HEK293 (cell line): ENCODE measurements at regions not wholly inside any gene's neighbourhood (a gene's known extent, or its start where the extent isn't known, plus 50 kb on each side); places are given as distances from the start of the nearest gene placed in this dataset.

ENCODE experiments used
- CTCF ChIA-PET: fragments of 350-600 bp; formaldehyde crosslinking; extraction: SDS; loops from one replicate; lab custom pipeline; 2021; ENCODE audit warnings: antibody characterized with exemption; lab: Yijun Ruan, JAX
- POLR2A ChIA-PET: fragments of 300-600 bp; formaldehyde crosslinking; extraction: SDS; loops from one replicate; lab custom pipeline; 2020; ENCODE audit warnings: antibody characterized with exemption, inconsistent platforms; lab: Yijun Ruan, JAX
- H3K27ac ChIP-seq: fragments of 200-500 bp; sonication (Bioruptor generic); 2 replicates; pipeline ENCODE4 v1.5.1; 2014; ENCODE audit warnings: low read depth, low read length, control low read depth, inconsistent platforms; ENCODE audit errors: extremely low read depth
- H3K36me3 ChIP-seq, 2 experiments: fragments of 200-500 bp in 1 of 2; sonication (Bioruptor generic) in 1 of 2; 1 replicate in 1 of 2; 2 replicates in 1 of 2; pipeline ENCODE4 v1.5.1; 2014 to 2017; ENCODE audit warnings: inconsistent platforms in 2 of 2, low read length in 2 of 2; ENCODE audit not compliant: control insufficient read depth in 2 of 2, insufficient read depth in 1 of 2
- H3K4me1 ChIP-seq: fragments of 200-500 bp; sonication (Bioruptor generic); 2 replicates; pipeline ENCODE4 v1.5.1; 2014; ENCODE audit warnings: mild to moderate bottlenecking, low read length, inconsistent platforms; ENCODE audit not compliant: control insufficient read depth, insufficient read depth
- H3K4me3 ChIP-seq: 2 replicates; pipeline ENCODE4 v1.5.1; 2011; ENCODE audit warnings: low read depth, mild to moderate bottlenecking, control low read depth, low read length, moderate library complexity
- H3K9me3 ChIP-seq: fragments of 200-500 bp; sonication (Bioruptor generic); 2 replicates; pipeline ENCODE4 v1.5.1; 2014; ENCODE audit warnings: low read depth, low read length, inconsistent platforms; ENCODE audit not compliant: control insufficient read depth, insufficient read depth
- HIC1 ChIP-seq: fragments of 450-650 bp; formaldehyde crosslinking; IDR thresholded peaks from 2 replicates; pipeline ENCODE4 v1.5.1; 2016; ENCODE audit warnings: missing biosample characterization, missing genetic modification characterization
- HOXC10 ChIP-seq: sonication (generic); formaldehyde crosslinking; IDR thresholded peaks from 2 replicates; pipeline ENCODE4 v1.8.1; 2023; ENCODE audit warnings: mild to moderate bottlenecking, missing genetic modification reagents
- INSM2 ChIP-seq: fragments of 450-650 bp; formaldehyde crosslinking; IDR thresholded peaks from 2 replicates; pipeline ENCODE4 v1.5.1; 2016; ENCODE audit warnings: missing biosample characterization, missing genetic modification characterization
- KLF1 ChIP-seq: fragments of 450-650 bp; formaldehyde crosslinking; IDR thresholded peaks from 2 replicates; pipeline ENCODE4 v1.5.1; 2016; ENCODE audit warnings: missing biosample characterization, missing genetic modification characterization
- OSR2 ChIP-seq: fragments of 450-650 bp; formaldehyde crosslinking; IDR thresholded peaks from 2 replicates; pipeline ENCODE4 v1.5.1; 2016; ENCODE audit warnings: missing biosample characterization, missing genetic modification characterization
- PATZ1 ChIP-seq: fragments of 450-650 bp; formaldehyde crosslinking; IDR thresholded peaks from 2 replicates; pipeline ENCODE4 v1.5.1; 2016; ENCODE audit warnings: missing biosample characterization, missing genetic modification characterization
- PRDM6 ChIP-seq: fragments of 450-650 bp; formaldehyde crosslinking; IDR thresholded peaks from 2 replicates; pipeline ENCODE4 v1.5.1; 2017; ENCODE audit warnings: missing biosample characterization, missing genetic modification characterization
- SCRT2 ChIP-seq: fragments of 450-650 bp; formaldehyde crosslinking; IDR thresholded peaks from 2 replicates; pipeline ENCODE4 v1.5.1; 2016; ENCODE audit warnings: missing biosample characterization, missing genetic modification characterization
- SETDB1 ChIP-seq: IDR thresholded peaks from one replicate; pipeline ENCODE4 v1.6.1; 2017; ENCODE audit warnings: mild to moderate bottlenecking, low read length, moderate library complexity, mixed read lengths; ENCODE audit not compliant: insufficient read length
- ZBTB49 ChIP-seq: fragments of 450-650 bp; formaldehyde crosslinking; IDR thresholded peaks from 2 replicates; pipeline ENCODE4 v1.5.1; 2016; ENCODE audit warnings: missing biosample characterization, missing genetic modification characterization, low read depth
- ZNF114 ChIP-seq: fragments of 450-650 bp; formaldehyde crosslinking; IDR thresholded peaks from 2 replicates; pipeline ENCODE4 v1.5.0; 2017; ENCODE audit warnings: missing biosample characterization, missing genetic modification characterization
- ZNF146 ChIP-seq: fragments of 450-650 bp; formaldehyde crosslinking; IDR thresholded peaks from 2 replicates; pipeline ENCODE4 v1.5.1; 2016; ENCODE audit warnings: missing biosample characterization, missing genetic modification characterization
- ZNF155 ChIP-seq: fragments of 450-650 bp; formaldehyde crosslinking; IDR thresholded peaks from 2 replicates; pipeline ENCODE4 v1.5.1; 2016; ENCODE audit warnings: missing biosample characterization, missing genetic modification characterization
- ZNF157 ChIP-seq: fragments of 450-650 bp; formaldehyde crosslinking; IDR thresholded peaks from 2 replicates; pipeline ENCODE4 v1.5.1; 2016; ENCODE audit warnings: missing biosample characterization, missing genetic modification characterization
- ZNF169 ChIP-seq: fragments of 450-650 bp; formaldehyde crosslinking; IDR thresholded peaks from 2 replicates; pipeline ENCODE4 v1.5.1; 2016; ENCODE audit warnings: missing biosample characterization, missing genetic modification characterization
- ZNF239 ChIP-seq: fragments of 450-650 bp; formaldehyde crosslinking; IDR thresholded peaks from 2 replicates; pipeline ENCODE4 v1.5.1; 2016; ENCODE audit warnings: missing biosample characterization, missing genetic modification characterization
- ZNF274 ChIP-seq, 2 experiments: fragments of 200-500 bp in 1 of 2; fragments of 450-650 bp in 1 of 2; sonication (Bioruptor generic) in 1 of 2; formaldehyde crosslinking in 1 of 2; IDR thresholded peaks; 2 replicates each; pipeline versions ENCODE4 v1.5.1 to v1.6.1; 2014 to 2016; ENCODE audit warnings: borderline replicate concordance in 1 of 2, inconsistent platforms in 1 of 2, low read length in 1 of 2, missing biosample characterization in 1 of 2, missing genetic modification characterization in 1 of 2
- ZNF449 ChIP-seq: fragments of 450-650 bp; formaldehyde crosslinking; IDR thresholded peaks from 2 replicates; pipeline ENCODE4 v1.5.1; 2017; ENCODE audit warnings: missing biosample characterization, mild to moderate bottlenecking, missing genetic modification characterization, moderate library complexity
- ZNF513 ChIP-seq: fragments of 450-650 bp; IDR thresholded peaks from 2 replicates; pipeline ENCODE4 v1.5.1; 2018; ENCODE audit warnings: missing biosample characterization, missing genetic modification characterization
- ZNF768 ChIP-seq: fragments of 450-650 bp; formaldehyde crosslinking; IDR thresholded peaks from 2 replicates; pipeline ENCODE4 v1.5.1; 2018; ENCODE audit warnings: missing biosample characterization, mild to moderate bottlenecking, missing genetic modification characterization

GRCh38 chr5:163594951-163595350 lies 89.5 kb downstream of the MAT2B start:
- TF ChIP-seq PATZ1 (no peak), ZBTB49 (tag by site-specific recombination) (no peak), SETDB1 (no peak), OSR2 (tag by site-specific recombination) (no peak), PRDM6 (tag by site-specific recombination) (no peak), ZNF146 (tag by site-specific recombination) (no peak), INSM2 (tag by site-specific recombination) (no peak), ZNF768 (tag by site-specific recombination) (no peak), ZNF513 (tag by site-specific recombination) (no peak), HOXC10 (CRISPR knock-in tag) (no peak), ZNF114 (no peak)
- no peaks in the 10 kb centered on the region for H3K9me3 ChIP-seq
- H3K27ac ChIP-seq, result no peak overlapping the region
- POLR2A ChIA-PET, result no interaction called here
- H3K4me1 ChIP-seq, result no peaks in the 10 kb centered on the region
- CTCF ChIA-PET, result interaction anchor here (0.6 kb wide), 1 partner anchor 8 kb away, joined by 3 read pairs; no protein-coding TSS in a partner anchor
- no peaks in the 10 kb centered on the region for H3K36me3 ChIP-seq
- H3K4me3 ChIP-seq, result no peak overlapping the region

GRCh38 chr5:163595932-163596607 lies 90.7 kb downstream of the MAT2B start:
- POLR2A ChIA-PET, result no interaction called here
- no peaks in the 10 kb centered on the region for H3K4me1 ChIP-seq
- no peaks in the 10 kb centered on the region for H3K9me3 ChIP-seq
- no peaks in the 10 kb centered on the region for H3K36me3 ChIP-seq
- H3K4me3 ChIP-seq, result no peak overlapping the region
- no peak overlapping the region for H3K27ac ChIP-seq
- CTCF ChIA-PET, result no interaction called here
- TF ChIP-seq HIC1 (tag by site-specific recombination) (no peak), ZNF449 (no peak), ZNF155 (tag by site-specific recombination) (no peak), ZNF169 (tag by site-specific recombination) (no peak), KLF1 (tag by site-specific recombination) (no peak), ZNF274 (IDR thresholded peaks at IDR 0.05; ENCODE audit: low read length) (no peak), ZNF274 (tag by site-specific recombination; IDR thresholded peaks at IDR 0.05; ENCODE audit: borderline replicate concordance) (no peak), ZNF239 (no peak), ZNF157 (no peak), SCRT2 (tag by site-specific recombination) (no peak)
